GM12873 (cell line): ENCODE measurements at regions not wholly inside any gene's neighbourhood (a gene's known extent, or its start where the extent isn't known, plus 50 kb on each side); places are given as distances from the start of the nearest gene placed in this dataset.

ENCODE experiments used
- TF ChIP-seq, protein P1 (sequence below): IDR thresholded peaks from 2 replicates; pipeline ENCODE4 v1.5.1; 2012; ENCODE audit warnings: low read depth, mild to moderate bottlenecking, moderate library complexity, low read length, control low read depth; ENCODE audit not compliant: insufficient read depth; ENCODE audit errors: missing control alignments

DNA sequence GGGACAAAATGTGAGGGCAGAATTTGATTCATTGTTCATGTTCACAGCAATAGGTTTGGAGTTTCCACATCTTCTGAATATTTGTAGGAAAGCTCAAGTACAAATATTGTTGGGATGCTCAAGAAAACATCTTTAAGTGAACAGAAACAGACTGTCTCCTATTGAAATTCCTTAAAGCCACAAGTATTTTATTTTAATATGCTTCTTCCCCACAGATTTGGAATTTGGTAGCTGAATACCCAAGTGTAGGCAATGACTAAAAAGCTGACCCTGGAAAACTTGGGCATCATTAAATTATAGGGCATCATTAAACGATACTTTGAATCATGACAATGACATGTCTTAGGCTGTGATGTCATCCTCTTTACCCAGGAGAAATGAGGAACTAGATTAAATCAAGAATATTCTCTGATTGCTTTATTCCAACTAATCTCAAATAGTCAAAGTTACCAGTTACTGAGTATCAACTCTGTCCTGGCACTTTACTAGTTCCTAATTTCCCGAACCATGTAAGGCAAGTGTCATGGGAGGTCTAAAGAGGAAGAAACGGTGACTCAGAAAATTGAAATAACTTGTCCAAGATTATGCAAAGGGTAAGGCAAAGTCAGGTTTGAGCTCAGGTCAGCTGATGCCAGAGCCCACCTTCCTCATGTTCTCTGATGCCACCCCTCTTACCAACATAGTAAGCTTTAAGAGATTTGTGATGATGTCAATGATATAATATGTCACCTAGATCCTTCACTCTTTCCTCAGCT, 223.1 kb upstream of the LEF1 start:
- TF ChIP-seq, protein P1, sequence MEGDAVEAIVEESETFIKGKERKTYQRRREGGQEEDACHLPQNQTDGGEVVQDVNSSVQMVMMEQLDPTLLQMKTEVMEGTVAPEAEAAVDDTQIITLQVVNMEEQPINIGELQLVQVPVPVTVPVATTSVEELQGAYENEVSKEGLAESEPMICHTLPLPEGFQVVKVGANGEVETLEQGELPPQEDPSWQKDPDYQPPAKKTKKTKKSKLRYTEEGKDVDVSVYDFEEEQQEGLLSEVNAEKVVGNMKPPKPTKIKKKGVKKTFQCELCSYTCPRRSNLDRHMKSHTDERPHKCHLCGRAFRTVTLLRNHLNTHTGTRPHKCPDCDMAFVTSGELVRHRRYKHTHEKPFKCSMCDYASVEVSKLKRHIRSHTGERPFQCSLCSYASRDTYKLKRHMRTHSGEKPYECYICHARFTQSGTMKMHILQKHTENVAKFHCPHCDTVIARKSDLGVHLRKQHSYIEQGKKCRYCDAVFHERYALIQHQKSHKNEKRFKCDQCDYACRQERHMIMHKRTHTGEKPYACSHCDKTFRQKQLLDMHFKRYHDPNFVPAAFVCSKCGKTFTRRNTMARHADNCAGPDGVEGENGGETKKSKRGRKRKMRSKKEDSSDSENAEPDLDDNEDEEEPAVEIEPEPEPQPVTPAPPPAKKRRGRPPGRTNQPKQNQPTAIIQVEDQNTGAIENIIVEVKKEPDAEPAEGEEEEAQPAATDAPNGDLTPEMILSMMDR = no peak

DNA sequence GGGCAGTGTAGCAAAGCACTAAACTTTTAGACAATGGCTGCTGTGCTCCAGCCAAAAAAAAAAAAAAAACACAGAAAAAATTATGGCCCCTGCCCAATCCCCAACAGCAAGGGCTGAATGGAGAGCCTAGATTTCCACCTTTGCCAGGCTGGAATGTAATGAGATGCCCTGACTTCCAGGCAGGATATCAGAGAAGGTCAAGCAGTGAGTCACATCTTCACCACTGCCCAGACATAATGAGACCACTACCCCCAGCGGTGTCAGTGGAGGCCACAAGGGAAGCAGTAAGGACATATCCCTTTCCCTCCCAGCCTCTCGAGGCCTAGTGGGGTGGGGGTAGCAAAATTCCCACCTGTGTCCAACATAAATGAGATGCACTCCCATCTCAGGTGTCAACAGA, 216.3 kb upstream of the LEF1 start:
- TF ChIP-seq, protein P1 = no peak

DNA sequence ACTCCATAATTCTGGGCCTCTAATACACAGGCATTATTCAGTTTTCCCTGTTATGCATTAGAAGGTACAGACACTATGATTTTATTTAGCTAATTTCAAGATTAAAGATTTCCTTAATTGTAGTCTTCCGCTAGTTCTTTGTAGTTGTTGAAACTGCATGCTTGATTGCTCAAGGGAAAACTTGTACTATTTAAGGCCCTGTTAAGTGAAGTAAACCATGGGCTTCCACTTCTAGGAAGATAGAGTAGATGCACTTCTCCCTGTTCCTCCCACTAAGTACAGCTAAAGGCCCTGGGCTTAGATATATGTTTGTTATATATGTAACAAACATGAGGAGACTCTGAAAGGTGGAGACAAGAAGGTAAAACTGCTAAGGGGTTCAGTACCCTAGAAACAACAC, 215.8 kb upstream of the LEF1 start:
- TF ChIP-seq, protein P1 = no peak

DNA sequence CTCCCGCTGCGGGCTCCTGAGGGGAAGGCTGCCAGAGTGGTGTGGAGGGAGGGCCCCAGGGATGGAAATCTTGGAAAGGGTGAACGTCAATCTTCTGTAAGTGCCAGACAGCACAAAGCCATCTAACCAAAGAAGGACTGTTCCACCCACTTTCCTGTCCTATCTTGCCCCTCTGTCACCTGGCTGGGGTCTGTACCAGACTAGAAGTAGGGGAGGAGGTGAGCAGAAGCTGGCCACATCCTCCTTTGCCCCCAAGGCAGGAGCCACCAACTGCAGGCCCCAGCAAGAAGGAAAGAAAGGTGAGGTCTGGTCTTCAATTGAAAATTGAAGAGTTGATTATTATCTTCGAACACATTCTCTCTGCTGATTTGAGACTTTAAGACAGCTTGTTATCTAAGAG, 214.4 kb upstream of the LEF1 start:
- TF ChIP-seq, protein P1 = no peak

DNA sequence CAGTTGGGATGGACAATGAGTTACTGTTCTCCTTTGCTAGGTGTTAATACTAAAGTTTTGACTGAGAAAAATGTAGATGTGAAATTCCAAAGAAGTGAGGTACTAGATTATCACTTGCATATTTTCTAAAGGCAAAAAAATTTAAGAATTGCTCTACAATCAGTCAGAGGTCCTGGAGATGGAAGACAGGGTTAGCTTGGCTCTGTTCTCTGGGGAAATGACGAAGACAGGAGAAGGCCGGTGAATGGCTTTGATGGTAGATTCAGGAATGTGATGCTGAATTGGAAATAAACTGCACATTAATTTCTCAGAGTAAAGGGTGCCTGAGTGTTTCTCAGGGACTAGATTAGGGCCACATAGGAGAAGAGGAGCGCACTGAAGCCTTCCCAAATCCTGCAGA, 214.0 kb upstream of the LEF1 start:
- TF ChIP-seq, protein P1 = no peak

DNA sequence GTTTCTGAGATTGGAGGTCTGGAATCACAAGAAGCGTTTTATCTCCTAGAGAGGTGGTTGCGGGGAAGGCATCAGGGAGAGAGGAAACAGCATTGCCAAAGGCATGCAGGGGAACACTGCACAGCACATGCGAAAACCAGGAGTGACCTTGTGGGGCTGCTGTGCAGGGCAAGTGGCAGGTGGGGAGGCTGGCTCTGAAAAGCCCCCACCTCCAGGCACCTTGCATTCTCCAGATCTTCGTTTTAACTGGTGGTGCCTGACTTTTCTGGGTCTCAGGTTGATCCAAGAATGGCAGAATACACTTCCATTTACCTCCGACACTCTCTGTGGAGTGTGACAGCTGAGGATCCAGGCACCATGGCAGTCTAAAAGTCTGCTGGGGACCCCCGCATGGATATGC, 209.4 kb upstream of the LEF1 start:
- TF ChIP-seq, protein P1 = no peak

DNA sequence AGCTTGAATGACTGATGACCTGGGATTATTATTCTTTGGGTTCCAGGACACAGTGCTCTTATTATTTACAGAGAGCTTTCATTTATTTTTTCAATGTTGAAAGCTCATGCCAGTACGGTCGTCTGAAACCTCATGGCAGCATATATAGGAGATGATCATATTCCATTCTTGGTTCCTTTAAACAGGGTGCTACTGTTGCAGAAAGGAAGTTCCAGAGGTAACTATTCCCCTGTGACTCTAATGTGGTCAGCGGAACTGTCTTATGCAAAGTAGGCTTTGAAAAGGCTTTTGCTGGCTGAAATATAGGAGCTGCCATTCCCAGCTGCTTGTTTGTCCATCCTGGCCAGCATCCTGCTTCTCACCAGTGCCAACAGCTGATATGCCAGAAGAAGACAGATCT, 208.3 kb upstream of the LEF1 start:
- TF ChIP-seq, protein P1 = no peak
